Breast epithelium (tissue), 4 donors: ENCODE measurements at regions not wholly inside any gene's neighbourhood (a gene's known extent, or its start where the extent isn't known, plus 50 kb on each side); places are given as distances from the start of the nearest gene placed in this dataset.

Experiments
- DNase-seq, 2 donors: peaks; one replicate each; pipeline ENCODE4 v3.0.0-alpha.2; 2019; ENCODE audit warnings: low spot score in 2 of 2
- H3K27ac ChIP-seq, 2 donors: fragments of 200-600 bp; sonication (generic) in 1 of 2; one replicate each; pipeline ENCODE4 v1.5.1; 2016 to 2019; ENCODE audit warnings: mild to moderate bottlenecking in 1 of 2
- H3K27me3 ChIP-seq, 2 donors: fragments of 200-600 bp; sonication (generic) in 1 of 2; one replicate each; pipeline versions ENCODE4 v1.5.1 to v1.6.0; 2017 to 2019; ENCODE audit warnings: control low read depth in 1 of 2, mild to moderate bottlenecking in 1 of 2
- H3K36me3 ChIP-seq: fragments of 200-600 bp; one replicate; pipeline ENCODE4 v1.5.1; 2019
- H3K4me1 ChIP-seq, 2 donors: fragments of 200-600 bp; sonication (generic); one replicate each; pipeline ENCODE4 v1.5.1; 2016 to 2019; ENCODE audit warnings: control low read depth in 1 of 2
- H3K4me3 ChIP-seq, 3 donors: fragments of 200-600 bp; sonication (generic); 1 replicate in 2 of 3; 2 replicates in 1 of 3; pipeline ENCODE4 v1.5.1; 2016 to 2019; ENCODE audit warnings: mild to moderate bottlenecking in 3 of 3, moderate library complexity in 2 of 3
- H3K9me3 ChIP-seq, 2 donors: fragments of 200-600 bp; sonication (generic) in 1 of 2; one replicate each; pipeline ENCODE4 v1.5.1; 2016 to 2019; ENCODE audit warnings: control low read depth in 1 of 2
- POLR2A ChIP-seq: fragments of 450-650 bp; IDR thresholded peaks from one replicate; pipeline ENCODE4 v1.6.1; 2016; ENCODE audit warnings: antibody characterized with exemption, mild to moderate bottlenecking, moderate library complexity
- POLR2AphosphoS5 ChIP-seq, 3 donors: sonication (generic); formaldehyde crosslinking; IDR thresholded peaks; one replicate each; pipeline ENCODE4 v1.6.1; 2017; ENCODE audit warnings: antibody characterized with exemption in 3 of 3
- intact Hi-C: fragments of 100-400 bp; cut with DNase I; formaldehyde crosslinking; loops from one replicate; pipeline ENCODE4 v1.15.1; 2023; ENCODE audit warnings: low total_unique reads
- TF ChIP-seq, protein P1 (sequence below), 3 donors: fragments of 450-650 bp; IDR thresholded peaks; one replicate each; pipeline ENCODE4 v1.5.1; 2016 to 2017; ENCODE audit warnings: antibody characterized with exemption in 3 of 3, mild to moderate bottlenecking in 3 of 3, moderate library complexity in 3 of 3

DNA sequence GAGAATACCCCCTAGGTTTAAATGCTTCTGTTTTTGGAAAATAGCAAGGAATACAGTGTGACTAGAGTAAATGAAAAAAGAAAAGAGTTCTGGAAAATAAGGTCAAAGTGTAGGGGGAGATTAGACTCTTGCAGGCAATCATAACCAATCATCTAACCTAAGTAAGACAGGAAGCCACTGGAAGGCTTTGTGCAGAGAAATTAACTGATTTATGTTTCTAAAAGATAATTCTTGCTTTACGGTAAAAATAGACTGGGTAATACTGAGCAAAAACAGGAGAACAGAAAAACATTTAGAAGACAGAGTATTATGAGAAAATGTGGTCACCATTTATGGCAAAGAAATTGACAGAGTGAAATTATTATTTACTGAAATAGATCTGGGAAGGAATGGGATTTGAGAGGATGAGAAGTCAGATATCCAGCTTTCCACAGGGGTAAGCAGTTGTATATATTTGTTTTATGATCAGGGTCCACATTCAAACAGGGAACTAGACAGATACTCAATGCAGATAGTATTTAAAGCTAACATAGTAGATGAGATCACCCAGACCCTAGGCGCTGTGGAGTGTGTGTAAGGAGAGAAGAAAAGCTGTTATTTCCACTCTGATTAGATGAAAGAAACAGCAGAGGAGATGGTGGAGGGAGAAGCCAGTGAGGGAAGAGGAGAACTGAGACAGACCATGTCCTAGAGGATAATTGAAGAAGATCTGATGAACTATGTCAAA, 1225.3 kb downstream of the CDH11 start:
- intact Hi-C loops, result no loop called here
- H3K27me3 ChIP-seq, result no peaks in the 10 kb centered on the region
- no peaks in the 10 kb centered on the region for H3K4me1 ChIP-seq
- H3K36me3 ChIP-seq, result no peaks in the 10 kb centered on the region
- TF ChIP-seq POLR2AphosphoS5 (IDR thresholded peaks at IDR 0.05), result no peak
- TF ChIP-seq, protein P1, sequence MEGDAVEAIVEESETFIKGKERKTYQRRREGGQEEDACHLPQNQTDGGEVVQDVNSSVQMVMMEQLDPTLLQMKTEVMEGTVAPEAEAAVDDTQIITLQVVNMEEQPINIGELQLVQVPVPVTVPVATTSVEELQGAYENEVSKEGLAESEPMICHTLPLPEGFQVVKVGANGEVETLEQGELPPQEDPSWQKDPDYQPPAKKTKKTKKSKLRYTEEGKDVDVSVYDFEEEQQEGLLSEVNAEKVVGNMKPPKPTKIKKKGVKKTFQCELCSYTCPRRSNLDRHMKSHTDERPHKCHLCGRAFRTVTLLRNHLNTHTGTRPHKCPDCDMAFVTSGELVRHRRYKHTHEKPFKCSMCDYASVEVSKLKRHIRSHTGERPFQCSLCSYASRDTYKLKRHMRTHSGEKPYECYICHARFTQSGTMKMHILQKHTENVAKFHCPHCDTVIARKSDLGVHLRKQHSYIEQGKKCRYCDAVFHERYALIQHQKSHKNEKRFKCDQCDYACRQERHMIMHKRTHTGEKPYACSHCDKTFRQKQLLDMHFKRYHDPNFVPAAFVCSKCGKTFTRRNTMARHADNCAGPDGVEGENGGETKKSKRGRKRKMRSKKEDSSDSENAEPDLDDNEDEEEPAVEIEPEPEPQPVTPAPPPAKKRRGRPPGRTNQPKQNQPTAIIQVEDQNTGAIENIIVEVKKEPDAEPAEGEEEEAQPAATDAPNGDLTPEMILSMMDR (IDR thresholded peaks at IDR 0.05), result no peak
- no peak for TF ChIP-seq POLR2A
- no peak overlapping the region for H3K4me3 ChIP-seq
- DNase-seq, result no peak
- H3K9me3 ChIP-seq, result no peaks in the 10 kb centered on the region
- no peak overlapping the region for H3K27ac ChIP-seq

DNA sequence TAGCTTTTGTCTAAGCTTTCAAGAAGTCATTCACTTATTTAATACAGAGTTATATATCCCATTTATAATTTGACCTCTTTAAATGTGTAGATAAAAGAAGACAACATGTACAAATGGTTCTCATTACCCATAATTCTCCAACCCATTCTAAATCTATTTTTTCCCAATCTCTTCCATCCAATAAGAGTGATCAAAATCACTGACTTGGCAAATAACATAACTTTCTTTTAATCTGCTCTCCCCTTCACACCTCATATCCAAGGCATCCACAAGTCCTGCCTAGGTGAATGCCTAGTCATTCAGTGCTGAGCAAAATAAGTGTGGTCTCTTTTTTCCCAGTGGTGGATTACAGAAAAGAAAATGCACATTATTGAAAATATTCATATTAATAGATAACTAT, 1231.1 kb downstream of the CDH11 start:
- no peaks in the 10 kb centered on the region for H3K36me3 ChIP-seq
- H3K4me3 ChIP-seq, result no peak overlapping the region
- no peaks in the 10 kb centered on the region for H3K9me3 ChIP-seq
- intact Hi-C loops, result no loop called here
- no peaks in the 10 kb centered on the region for H3K27me3 ChIP-seq
- no peaks in the 10 kb centered on the region for H3K4me1 ChIP-seq
- no peak for DNase-seq
- no peak overlapping the region for H3K27ac ChIP-seq
- TF ChIP-seq POLR2AphosphoS5 (IDR thresholded peaks at IDR 0.05), result no peak
- TF ChIP-seq, protein P1 (IDR thresholded peaks at IDR 0.05), result no peak

DNA sequence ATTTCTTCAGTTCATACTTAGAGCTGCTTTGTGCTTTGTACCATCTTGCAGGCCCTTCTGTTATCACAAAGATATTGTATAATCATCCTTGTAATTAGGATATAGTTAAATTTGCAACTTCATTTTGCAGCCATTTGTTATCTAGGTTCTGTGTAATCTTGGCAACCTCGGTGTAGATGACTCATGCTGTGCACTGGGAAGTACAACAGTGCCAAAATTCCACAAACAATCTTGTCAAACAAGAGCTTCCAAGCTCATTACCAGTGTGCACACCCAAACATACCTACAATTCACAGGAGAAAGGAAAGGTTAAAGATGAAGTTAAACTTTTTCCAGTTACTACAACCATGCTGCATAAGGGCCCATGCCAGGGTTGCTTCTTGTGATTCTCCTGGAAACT, 1231.8 kb downstream of the CDH11 start:
- Histone ChIP-seq H3K9me3 (no peaks in the 10 kb centered on the region), H3K27me3 (no peaks in the 10 kb centered on the region), H3K4me1 (no peaks in the 10 kb centered on the region), H3K4me3 (no peak overlapping the region), H3K36me3 (no peaks in the 10 kb centered on the region), H3K27ac (no peak overlapping the region)
- intact Hi-C loops, result no loop called here
- TF ChIP-seq POLR2A, result no peak
- no peak for TF ChIP-seq POLR2AphosphoS5 (IDR thresholded peaks at IDR 0.05)
- TF ChIP-seq, protein P1 (IDR thresholded peaks at IDR 0.05), result no peak
- no peak for DNase-seq

DNA sequence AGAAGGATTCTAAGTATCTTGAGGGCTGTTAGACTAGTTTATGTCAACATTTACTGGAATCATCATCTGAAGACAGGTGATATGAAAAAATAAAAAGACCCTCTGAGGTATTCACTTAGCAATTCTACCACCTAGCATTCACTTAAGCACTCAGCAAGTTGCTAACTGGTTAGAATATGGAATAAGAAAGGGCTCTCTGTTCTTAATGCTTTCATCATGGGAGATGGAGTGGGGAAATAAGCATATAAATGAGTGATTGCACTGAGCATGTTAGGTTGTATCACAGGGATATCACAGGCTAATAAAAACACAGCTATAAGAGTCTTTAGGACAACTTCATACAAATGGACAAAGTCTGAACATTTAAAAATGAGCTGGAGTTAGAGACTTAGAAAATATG, 1238.8 kb downstream of the CDH11 start:
- H3K27me3 ChIP-seq, result no peaks in the 10 kb centered on the region
- H3K36me3 ChIP-seq, result no peaks in the 10 kb centered on the region
- DNase-seq, result no peak
- TF ChIP-seq POLR2A (no peak), POLR2AphosphoS5 (IDR thresholded peaks at IDR 0.05) (no peak)
- TF ChIP-seq, protein P1 (IDR thresholded peaks at IDR 0.05), result no peak
- H3K27ac ChIP-seq, result no peak overlapping the region
- H3K4me3 ChIP-seq, result no peak overlapping the region
- H3K9me3 ChIP-seq, result no peaks in the 10 kb centered on the region
- intact Hi-C loops, result no loop called here
- H3K4me1 ChIP-seq, result no peaks in the 10 kb centered on the region

DNA sequence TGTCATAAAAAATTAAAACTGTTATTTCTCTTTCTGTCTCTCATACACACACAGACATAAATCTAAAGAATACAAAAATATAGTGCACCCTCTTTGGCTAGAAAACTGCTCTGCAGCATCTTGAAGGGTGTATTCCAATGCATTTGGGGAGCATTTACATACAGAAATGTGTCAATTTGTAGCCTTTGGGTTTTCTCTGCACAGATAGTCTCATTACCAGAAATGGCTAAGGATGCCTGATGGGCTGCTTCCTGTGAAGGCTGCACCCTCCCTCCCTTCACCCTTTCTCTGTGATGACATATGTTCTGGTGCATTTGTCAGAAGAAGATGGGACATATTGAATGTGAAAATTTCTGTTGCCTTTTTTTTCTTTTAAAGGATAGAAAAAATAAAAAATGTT, 1239.3 kb downstream of the CDH11 start:
- Histone ChIP-seq H3K27me3 (no peaks in the 10 kb centered on the region), H3K9me3 (no peaks in the 10 kb centered on the region), H3K27ac (no peak overlapping the region), H3K36me3 (no peaks in the 10 kb centered on the region), H3K4me3 (no peak overlapping the region), H3K4me1 (no peaks in the 10 kb centered on the region)
- intact Hi-C loops, result no loop called here
- TF ChIP-seq POLR2A, result no peak
- TF ChIP-seq, protein P1 (IDR thresholded peaks at IDR 0.05), result no peak
- no peak for TF ChIP-seq POLR2AphosphoS5 (IDR thresholded peaks at IDR 0.05)
- no peak for DNase-seq
